ENCODE measurements at regions not wholly inside any gene's neighbourhood (a gene's known extent, or its start where the extent isn't known, plus 50 kb on each side); places are given as distances from the start of the nearest gene placed in this dataset.

GRCh38 chr3:8205881-8206280 lies 295.7 kb upstream of the LMCD1 start:
- no peak for DNase-seq

- DNase-seq, result no peak
These were observed 294.5 kb upstream of the LMCD1 start for GRCh38 chr3:8206971-8207617.

- no peak for DNase-seq
These were observed 290.7 kb upstream of the LMCD1 start for GRCh38 chr3:8210882-8211341.

- DNase-seq, result no peak
These were observed 288.8 kb upstream of the LMCD1 start for GRCh38 chr3:8212794-8213193.

- DNase-seq, result no peak
These were observed 288.3 kb upstream of the LMCD1 start for GRCh38 chr3:8213286-8213685.

- no peak for DNase-seq
These were observed 285.8 kb upstream of the LMCD1 start for GRCh38 chr3:8215821-8216220.

GRCh38 chr3:8218353-8218940 lies 283.2 kb upstream of the LMCD1 start:
- no peak for DNase-seq

- DNase-seq, result peak; percentile 52
These were observed 281.3 kb upstream of the LMCD1 start for GRCh38 chr3:8220291-8220690.

- no peak for DNase-seq
These were observed 277.9 kb upstream of the LMCD1 start for GRCh38 chr3:8223766-8224165.

- DNase-seq, result no peak
These were observed 276.7 kb upstream of the LMCD1 start for GRCh38 chr3:8224941-8225340.

GRCh38 chr3:8233938-8234337 lies 267.7 kb upstream of the LMCD1 start:
- no peak for DNase-seq

GRCh38 chr3:8236264-8236663 lies 265.4 kb upstream of the LMCD1 start:
- DNase-seq, result no peak

- DNase-seq, result no peak
These were observed 263.7 kb upstream of the LMCD1 start for GRCh38 chr3:8237893-8238292.

GRCh38 chr3:8238432-8238831 lies 263.2 kb upstream of the LMCD1 start:
- no peak for DNase-seq

- no peak for DNase-seq
These were observed 262.5 kb upstream of the LMCD1 start for GRCh38 chr3:8239095-8239494.

GRCh38 chr3:8239718-8240695 lies 261.6 kb upstream of the LMCD1 start:
- peak; percentile 40 for DNase-seq

GRCh38 chr3:8246070-8246469 lies 255.6 kb upstream of the LMCD1 start:
- DNase-seq, result no peak

GRCh38 chr3:8253201-8253600 lies 248.4 kb upstream of the LMCD1 start:
- no peak for DNase-seq

- DNase-seq, result no peak
These were observed 247.1 kb upstream of the LMCD1 start for GRCh38 chr3:8254489-8254888.

GRCh38 chr3:8255725-8256124 lies 245.9 kb upstream of the LMCD1 start:
- no peak for DNase-seq

- no peak for DNase-seq
These were observed 245.1 kb upstream of the LMCD1 start for GRCh38 chr3:8256441-8257071.

- DNase-seq, result no peak
These were observed 240.6 kb upstream of the LMCD1 start for GRCh38 chr3:8261018-8261417.

GRCh38 chr3:8266730-8267131 lies 234.9 kb upstream of the LMCD1 start:
- DNase-seq, result no peak

All from DMS53 (cell line).